HL-60 (cell line): ENCODE measurements at regions not wholly inside any gene's neighbourhood (a gene's known extent, or its start where the extent isn't known, plus 50 kb on each side); places are given as distances from the start of the nearest gene placed in this dataset.
A peak's percentile ranks its signal among the peaks of the same experiment; 100 is the strongest.

Experiments used
- DNase-seq, 2 experiments: peaks; one replicate each; pipeline ENCODE4 v3.0.0-alpha.2; 2010 to 2020; ENCODE audit warnings: low read depth in 1 of 2, low spot score in 1 of 2
- H3K27ac ChIP-seq: fragments of 250-450 bp; sonication (Bioruptor Pico); replicated peaks from 2 replicates; pipeline ENCODE4 v1.5.1; 2020; ENCODE audit warnings: mild to moderate bottlenecking, moderate library complexity
- H3K27me3 ChIP-seq: fragments of 250-450 bp; sonication (Bioruptor Pico); 2 replicates; pipeline ENCODE4 v1.5.1; 2021; ENCODE audit warnings: mild to moderate bottlenecking, moderate library complexity; ENCODE audit not compliant: insufficient read depth, poor library complexity, severe bottlenecking
- H3K4me3 ChIP-seq: replicated peaks from 2 replicates; pipeline ENCODE4 v1.5.1; 2011; ENCODE audit warnings: mild to moderate bottlenecking, control low read depth, low read length; ENCODE audit not compliant: insufficient read depth
- CTCF ChIP-seq: IDR thresholded peaks from one replicate; pipeline ENCODE4 v1.5.1; 2011; ENCODE audit warnings: low read length, control low read depth, inconsistent platforms; ENCODE audit not compliant: insufficient read depth
- GABPA ChIP-seq: IDR thresholded peaks from 2 replicates; pipeline ENCODE4 v1.6.1; 2012; ENCODE audit warnings: low read depth
- POLR2AphosphoS5 ChIP-seq: IDR thresholded peaks from 2 replicates; pipeline ENCODE4 v1.6.1; 2012; ENCODE audit warnings: low read depth
- REST ChIP-seq: IDR thresholded peaks from 2 replicates; pipeline ENCODE4 v1.6.1; 2012; ENCODE audit warnings: low read depth; ENCODE audit not compliant: insufficient replicate concordance
- SPI1 ChIP-seq: IDR thresholded peaks from 2 replicates; pipeline ENCODE4 v1.6.1; 2012; ENCODE audit warnings: low read depth, mild to moderate bottlenecking, borderline replicate concordance

DNA sequence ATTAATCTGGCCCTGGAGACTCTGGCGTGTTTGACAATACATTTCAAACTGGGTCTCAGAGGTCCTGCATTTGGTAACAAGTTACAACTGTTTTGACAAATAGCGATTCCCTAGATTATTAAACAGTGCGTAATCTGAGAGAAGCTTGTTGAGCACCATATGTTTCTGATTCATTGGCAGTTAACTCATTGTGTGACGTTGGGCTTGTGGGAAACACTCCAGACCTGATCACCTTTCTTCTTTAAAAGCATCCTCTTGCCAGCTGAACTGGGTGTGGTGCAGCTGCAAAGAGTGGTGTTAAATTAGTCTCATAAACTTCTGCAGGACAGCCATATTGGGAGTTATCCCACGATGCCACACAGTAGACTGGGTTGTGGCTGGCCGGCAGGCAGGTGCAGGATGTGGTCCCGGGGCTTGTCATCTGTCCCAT is 82.7 kb downstream of the CDC7 start:
- Histone ChIP-seq H3K4me3 (no peak overlapping the region), H3K27ac (no peak overlapping the region), H3K27me3 (no peaks in the 10 kb centered on the region)
- TF ChIP-seq SPI1 (no peak), POLR2AphosphoS5 (no peak), CTCF (no peak), GABPA (no peak), REST (no peak)
- no peak for DNase-seq

GRCh38 chr1:91584309-91584708 is 83.7 kb downstream of the CDC7 start:
- Histone ChIP-seq H3K4me3 (no peak overlapping the region), H3K27ac (no peak overlapping the region), H3K27me3 (no peaks in the 10 kb centered on the region)
- no peak for TF ChIP-seq SPI1
- TF ChIP-seq REST: no peak
- TF ChIP-seq POLR2AphosphoS5: no peak
- TF ChIP-seq GABPA: no peak
- DNase-seq: no peak

GRCh38 chr1:91584878-91585277 is 84.2 kb downstream of the CDC7 start:
- no peak overlapping the region for H3K27ac ChIP-seq
- TF ChIP-seq REST: no peak
- no peak for TF ChIP-seq GABPA
- no peak for TF ChIP-seq SPI1
- no peak for TF ChIP-seq POLR2AphosphoS5
- no peak for TF ChIP-seq CTCF
- DNase-seq: no peak
- H3K27me3 ChIP-seq: no peaks in the 10 kb centered on the region
- H3K4me3 ChIP-seq: no peak overlapping the region

DNA sequence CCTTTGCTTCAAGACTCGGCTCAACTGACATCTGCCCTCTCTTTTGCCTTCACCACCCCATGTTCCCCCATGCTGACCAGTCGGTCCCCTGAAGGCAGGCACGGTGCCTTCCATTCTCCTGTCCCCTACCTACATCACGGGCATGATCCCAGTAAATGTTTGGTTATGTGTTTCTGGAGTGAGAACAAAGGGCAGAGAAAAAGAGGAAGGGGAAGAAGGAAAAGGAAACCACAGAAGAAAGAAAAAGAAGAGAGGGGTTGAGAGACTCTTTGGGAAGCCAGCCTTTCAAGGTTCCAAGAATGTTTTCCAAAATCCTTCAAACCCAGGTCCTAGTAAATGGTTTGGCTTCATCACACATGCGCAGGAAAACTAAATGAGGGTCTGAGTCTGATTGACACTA is 84.9 kb downstream of the CDC7 start:
- no peak overlapping the region for H3K27ac ChIP-seq
- DNase-seq: no peak
- no peak overlapping the region for H3K4me3 ChIP-seq
- no peaks in the 10 kb centered on the region for H3K27me3 ChIP-seq
- no peak for TF ChIP-seq GABPA
- TF ChIP-seq CTCF: no peak
- peak; percentile 75 for TF ChIP-seq SPI1
